NCI-H526 (cell line): ENCODE measurements at regions not wholly inside any gene's neighbourhood (a gene's known extent, or its start where the extent isn't known, plus 50 kb on each side); places are given as distances from the start of the nearest gene placed in this dataset.
"Not testable (repeated sequence)": the region's sequence is repeated elsewhere in the genome, so short reads cannot be mapped to it uniquely, and the experiment has no call there.

ENCODE experiments used
- DNase-seq, 2 experiments: peaks; one replicate each; lab custom pipeline; 2025; lab: John Stamatoyannopoulos, UW

GRCh38 chr1:2950926-2951305, 70.4 kb upstream of the ACTRT2 start:
- no peak for DNase-seq

- DNase-seq = no peak
Observed at GRCh38 chr1:2951856-2952255, 69.4 kb upstream of the ACTRT2 start.

GRCh38 chr1:2952371-2952770, 68.9 kb upstream of the ACTRT2 start:
- no peak for DNase-seq

DNA sequence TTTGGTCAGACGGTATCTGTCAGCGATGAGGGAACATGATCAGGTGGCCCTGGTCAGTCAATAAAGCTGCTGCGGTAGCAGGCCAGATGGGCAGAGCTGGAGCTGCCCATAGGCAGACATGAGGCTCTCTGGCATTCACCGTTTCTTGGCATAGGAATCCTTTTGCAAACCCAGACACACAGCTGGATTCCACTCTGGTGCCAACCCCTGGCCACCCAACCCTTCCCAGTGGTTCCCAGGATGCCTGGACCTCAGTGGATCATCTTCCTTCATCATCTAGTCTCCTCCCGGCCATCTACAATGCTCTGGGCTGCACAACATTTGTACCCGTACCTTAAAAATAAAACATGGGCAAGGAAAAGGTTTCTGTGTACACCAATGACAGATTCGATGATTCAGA, 68.3 kb upstream of the ACTRT2 start:
- DNase-seq = no peak

DNA sequence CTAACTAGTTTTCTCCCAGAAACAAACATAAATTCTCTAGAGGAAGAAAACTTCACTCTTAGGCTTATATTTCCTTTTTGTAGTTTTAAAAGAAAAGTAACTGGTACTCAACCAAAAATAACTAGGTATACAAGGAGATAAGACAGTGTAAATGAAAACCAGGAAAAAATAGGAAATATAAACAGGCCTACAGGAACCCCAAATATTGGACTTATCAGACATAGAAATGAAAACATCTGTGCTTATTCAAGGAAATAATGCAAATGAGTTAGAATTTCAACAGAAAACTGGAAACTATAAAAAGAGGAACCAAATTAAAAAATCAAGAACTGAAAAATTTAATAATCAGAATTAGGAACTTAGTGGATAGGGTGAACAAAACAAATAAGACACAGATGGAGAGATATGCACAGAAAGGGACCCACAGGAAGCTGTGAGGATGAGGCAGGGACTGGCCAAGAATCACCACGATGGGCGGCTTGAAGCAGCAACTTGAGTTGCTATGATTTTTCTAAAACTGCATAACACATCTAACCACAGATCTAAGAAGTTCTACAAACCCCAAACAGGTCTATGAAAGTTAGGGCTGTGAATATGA, 67.5 kb upstream of the ACTRT2 start:
- DNase-seq = no peak

- no peak for DNase-seq
Observed at GRCh38 chr1:2955652-2956051, 65.6 kb upstream of the ACTRT2 start.

DNA sequence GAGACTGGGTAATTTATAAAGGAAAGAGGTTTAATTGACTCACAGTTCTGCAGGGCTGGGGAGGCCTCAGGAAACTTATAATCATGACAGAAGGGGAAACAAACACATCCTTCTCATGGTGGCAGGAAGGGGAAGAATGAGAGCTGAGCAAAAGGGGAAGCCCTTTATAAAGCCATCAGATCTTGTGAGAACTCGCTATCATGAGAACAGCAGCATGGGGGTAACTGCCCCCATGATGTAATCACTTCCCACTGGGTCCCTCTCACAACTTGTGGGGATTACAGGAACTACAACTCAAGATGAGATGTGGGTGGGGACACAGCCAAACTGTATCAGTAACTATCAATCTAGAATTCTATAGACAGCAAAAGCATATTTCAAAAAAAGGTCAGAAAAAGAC, 64.7 kb upstream of the ACTRT2 start:
- no peak for DNase-seq

GRCh38 chr1:2957329-2957728, 63.9 kb upstream of the ACTRT2 start:
- no peak for DNase-seq

DNA sequence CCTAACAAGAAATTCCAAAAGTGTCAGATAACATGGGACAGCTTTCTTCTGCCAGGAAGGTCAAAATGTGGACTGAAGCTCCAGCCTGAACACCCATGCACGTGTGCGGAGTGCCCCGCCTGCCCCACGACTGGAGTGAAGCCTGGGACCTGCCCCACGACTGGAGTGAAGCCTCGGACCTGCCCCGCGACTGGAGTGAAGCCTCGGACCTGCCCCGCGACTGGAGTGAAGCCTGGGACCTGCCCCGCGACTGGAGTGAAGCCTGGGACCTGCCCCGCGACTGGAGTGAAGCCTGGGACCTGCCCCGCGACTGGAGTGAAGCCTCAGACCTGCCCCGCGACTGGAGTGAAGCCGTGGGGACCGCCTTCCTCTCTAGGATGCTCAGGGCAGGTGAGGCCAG, 61.4 kb upstream of the ACTRT2 start:
- DNase-seq = not testable (repeated sequence)

DNA sequence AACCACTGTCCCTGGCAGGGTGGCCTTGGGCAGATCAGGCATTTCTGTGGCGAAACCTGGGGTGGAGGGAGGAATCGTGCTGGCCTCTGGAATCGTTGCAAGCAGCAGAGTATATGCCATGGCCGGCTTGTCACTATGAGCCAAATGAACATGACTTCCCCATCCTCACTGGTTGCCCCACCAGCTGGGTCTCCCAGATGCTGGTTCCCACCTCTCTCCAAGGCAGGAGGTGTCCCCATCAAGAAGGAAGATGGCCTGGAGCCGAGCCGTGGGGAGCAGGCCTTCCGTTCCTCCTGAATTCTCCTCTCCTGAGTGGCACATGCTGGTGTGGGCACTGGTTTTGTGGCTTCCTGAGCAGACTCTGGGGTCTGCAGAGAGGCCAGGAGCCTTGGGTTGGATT, 60.2 kb upstream of the ACTRT2 start:
- no peak for DNase-seq

DNA sequence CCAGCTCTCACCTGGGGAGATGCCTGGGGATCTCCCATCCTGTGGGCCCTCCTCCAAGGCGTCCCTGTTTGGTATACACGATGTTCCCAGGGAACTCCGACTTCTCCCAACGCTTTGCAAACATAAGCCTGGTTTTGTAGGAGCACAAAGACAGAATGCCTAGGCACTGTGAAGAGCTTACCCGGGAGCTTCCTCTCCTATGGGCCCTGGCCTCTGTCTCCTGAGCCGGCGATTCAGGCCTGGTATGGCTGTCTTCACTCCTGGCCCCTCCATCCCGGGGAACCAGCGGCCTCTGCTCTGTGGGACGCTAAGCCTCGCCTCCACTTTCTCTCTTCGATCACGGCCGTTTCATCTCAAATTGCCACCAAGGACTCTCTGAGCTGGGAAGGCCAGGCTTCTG, 59.6 kb upstream of the ACTRT2 start:
- no peak for DNase-seq

DNA sequence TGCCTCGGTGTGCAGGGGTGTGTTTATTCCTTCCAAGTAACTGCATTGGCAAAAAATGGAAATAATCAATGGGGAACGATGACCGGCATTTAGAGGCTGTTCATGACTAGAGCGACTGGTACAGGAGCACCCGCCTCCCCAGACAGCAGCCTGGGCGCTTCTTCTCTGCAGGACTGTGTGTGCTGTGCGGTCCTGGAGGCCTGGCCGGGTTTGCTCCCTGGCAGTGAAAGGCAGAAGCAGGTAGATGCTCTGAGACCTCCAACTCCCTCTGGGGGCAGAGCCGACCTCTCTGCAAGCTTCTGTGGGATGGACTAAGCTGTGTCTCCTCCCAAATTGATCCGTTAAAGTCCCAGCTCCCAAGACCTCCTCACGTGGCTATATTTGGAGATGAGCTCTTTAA, 59.2 kb upstream of the ACTRT2 start:
- no peak for DNase-seq

DNA sequence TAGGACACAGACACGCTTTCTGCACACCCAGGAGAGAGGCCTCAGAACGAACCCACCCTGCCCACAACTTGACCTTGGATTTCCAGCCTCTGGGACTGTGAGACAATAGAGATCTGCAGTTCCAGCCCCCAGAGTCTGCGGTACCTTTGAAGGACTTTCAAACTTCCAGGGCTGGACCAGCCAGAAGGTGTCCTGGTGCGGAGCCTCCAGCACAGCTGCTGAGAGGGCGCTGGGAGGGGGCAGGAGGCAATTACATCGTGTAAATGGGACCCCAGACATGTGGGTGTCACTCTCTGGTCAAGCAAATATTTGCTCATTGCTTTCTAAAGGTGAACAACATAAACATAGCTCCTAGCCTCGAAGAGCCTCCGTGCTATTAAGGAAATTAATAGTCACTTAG, 58.7 kb upstream of the ACTRT2 start:
- DNase-seq = no peak

DNA sequence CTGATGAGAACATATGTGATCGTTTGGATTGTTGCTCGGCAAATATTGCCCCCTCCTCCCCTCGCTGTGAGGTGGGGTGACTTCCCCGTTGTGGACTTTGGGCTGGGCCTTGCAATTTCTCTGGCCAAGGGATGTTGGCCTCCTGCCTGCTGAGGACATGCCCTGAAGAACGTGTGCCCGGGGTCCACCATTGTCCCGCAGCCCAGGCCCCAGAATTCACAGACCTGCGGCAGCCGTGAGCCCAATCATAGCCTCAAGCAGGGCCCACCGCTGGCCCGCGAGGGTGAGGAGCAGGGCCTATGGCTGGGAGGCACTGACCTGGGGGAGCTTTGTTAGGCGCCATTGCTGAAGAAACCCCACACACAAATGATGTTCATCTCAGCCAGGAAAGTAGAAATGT, 58.3 kb upstream of the ACTRT2 start:
- DNase-seq = no peak

GRCh38 chr1:2965676-2966075, 55.6 kb upstream of the ACTRT2 start:
- DNase-seq = no peak

- no peak for DNase-seq
Observed at GRCh38 chr1:2966449-2967328, 54.6 kb upstream of the ACTRT2 start.

GRCh38 chr1:2967329-2967725, 53.9 kb upstream of the ACTRT2 start:
- DNase-seq = no peak

DNA sequence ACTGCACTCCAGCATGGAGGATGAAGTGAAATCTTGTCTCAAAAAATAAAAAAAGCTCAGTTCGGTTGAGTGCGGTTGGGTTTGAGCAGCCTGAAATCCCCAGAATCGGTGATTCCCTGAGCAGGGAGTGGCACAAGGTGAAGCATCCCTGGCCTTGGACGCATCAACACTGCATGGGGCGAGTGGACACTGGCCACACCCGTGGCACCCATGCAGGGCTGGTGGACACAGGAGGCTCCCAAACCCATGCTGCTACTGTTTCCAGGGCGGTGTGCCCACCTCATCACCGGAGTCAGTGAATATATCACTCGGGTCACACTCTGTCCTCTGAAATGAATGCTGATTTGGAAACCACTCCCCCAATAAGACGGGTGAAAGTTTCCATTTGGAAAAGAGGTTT, 53.4 kb upstream of the ACTRT2 start:
- DNase-seq = no peak

- DNase-seq = no peak
Observed at GRCh38 chr1:2968471-2968881, 52.8 kb upstream of the ACTRT2 start.

GRCh38 chr1:2969011-2969844, 52.0 kb upstream of the ACTRT2 start:
- DNase-seq = no peak

DNA sequence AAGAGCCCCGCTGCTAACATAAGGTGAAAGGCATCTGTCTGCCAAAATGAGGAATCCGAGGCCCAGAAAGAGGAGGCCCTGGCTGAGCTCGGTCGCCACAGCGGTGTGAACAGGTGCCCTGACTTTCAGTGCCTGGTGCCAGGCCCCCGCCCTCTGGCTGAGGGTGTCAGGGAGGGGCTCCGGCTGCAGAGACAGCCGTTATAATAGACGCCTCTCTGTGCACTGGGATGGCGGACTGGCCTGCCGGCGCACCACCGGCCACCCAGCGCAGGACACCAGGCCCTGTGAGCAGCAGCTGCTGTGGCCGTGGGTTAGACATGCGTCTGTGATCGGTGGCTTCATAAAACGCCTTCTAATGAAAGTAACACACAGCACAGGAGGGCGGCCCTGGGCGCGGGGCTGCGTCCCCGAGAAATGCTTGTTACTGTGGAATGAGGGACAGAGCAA, 51.4 kb upstream of the ACTRT2 start:
- no peak for DNase-seq

- DNase-seq = no peak
Observed at GRCh38 chr1:2970311-2971071, 50.8 kb upstream of the ACTRT2 start.
